Endodermal cell (in vitro differentiated cells): ENCODE measurements at regions not wholly inside any gene's neighbourhood (a gene's known extent, or its start where the extent isn't known, plus 50 kb on each side); places are given as distances from the start of the nearest gene placed in this dataset.

Experiments used
- DNase-seq: peaks from one replicate; pipeline ENCODE4 v3.0.0-alpha.2; 2017
- H3K27ac ChIP-seq: 2 replicates; pipeline ENCODE4 v1.5.1; 2013; ENCODE audit warnings: mild to moderate bottlenecking, low read depth, low read length, moderate library complexity
- H3K27me3 ChIP-seq: 2 replicates; pipeline ENCODE4 v1.6.1; 2013; ENCODE audit warnings: mild to moderate bottlenecking, low read length, moderate library complexity; ENCODE audit not compliant: insufficient read depth, control insufficient read depth, poor library complexity, severe bottlenecking
- H3K36me3 ChIP-seq: 2 replicates; pipeline ENCODE4 v1.7.0; 2013; ENCODE audit warnings: mild to moderate bottlenecking, low read length, moderate library complexity; ENCODE audit not compliant: control insufficient read depth, insufficient read depth
- H3K4me1 ChIP-seq: one replicate; pipeline ENCODE4 v1.7.0; 2013; ENCODE audit warnings: low read length; ENCODE audit not compliant: control insufficient read depth, insufficient read depth
- H3K4me3 ChIP-seq: 2 replicates; pipeline ENCODE4 v1.5.1; 2013; ENCODE audit warnings: mild to moderate bottlenecking, low read length, moderate library complexity
- H3K9ac ChIP-seq: 2 replicates; pipeline ENCODE4 v1.6.1; 2013; ENCODE audit warnings: mild to moderate bottlenecking, low read length, moderate library complexity; ENCODE audit not compliant: poor library complexity, severe bottlenecking; ENCODE audit errors: extremely low read depth
- H3K9me3 ChIP-seq: 2 replicates; pipeline ENCODE4 v1.6.1; 2013; ENCODE audit warnings: mild to moderate bottlenecking, low read length, moderate library complexity; ENCODE audit not compliant: control insufficient read depth
- H3K27ac Mint-ChIP-seq: 2 replicates; pipeline ENCODE4 v1.8.0; 2020; ENCODE audit warnings: mixed read lengths
- H3K27me3 Mint-ChIP-seq: 2 replicates; pipeline ENCODE4 v1.8.0; 2021; ENCODE audit warnings: mild to moderate bottlenecking, mixed read lengths; ENCODE audit not compliant: insufficient read depth
- H3K36me3 Mint-ChIP-seq: 2 replicates; pipeline ENCODE4 v1.8.0; 2020; ENCODE audit warnings: low read depth, mixed read lengths
- H3K4me1 Mint-ChIP-seq: 2 replicates; pipeline ENCODE4 v1.8.0; 2020; ENCODE audit warnings: mixed read lengths
- H3K4me3 Mint-ChIP-seq: 2 replicates; pipeline ENCODE4 v1.8.0; 2020; ENCODE audit warnings: mild to moderate bottlenecking, moderate library complexity, mixed read lengths
- H3K9me3 Mint-ChIP-seq: 2 replicates; pipeline ENCODE4 v1.8.0; 2020; ENCODE audit warnings: mild to moderate bottlenecking, mixed read lengths
- WGBS, 2 experiments: methylation state at CpG; one replicate each; pipeline versions ENCODE4 v1.1.5 to v1.1.7; 2013; ENCODE audit warnings: missing lambda C conversion rate in 2 of 2, mixed read lengths in 1 of 2; ENCODE audit not compliant: insufficient coverage in 1 of 2, insufficient read length in 1 of 2; 5-methylcytosine and 5-hydroxymethylcytosine counted together
- TF ChIP-seq, protein P1 (sequence below): fragments of 200-600 bp; sonication (generic); conservative IDR thresholded peaks from 2 replicates; pipeline ENCODE4 v1.5.0; 2021; ENCODE audit warnings: antibody characterized with exemption, mild to moderate bottlenecking

DNA sequence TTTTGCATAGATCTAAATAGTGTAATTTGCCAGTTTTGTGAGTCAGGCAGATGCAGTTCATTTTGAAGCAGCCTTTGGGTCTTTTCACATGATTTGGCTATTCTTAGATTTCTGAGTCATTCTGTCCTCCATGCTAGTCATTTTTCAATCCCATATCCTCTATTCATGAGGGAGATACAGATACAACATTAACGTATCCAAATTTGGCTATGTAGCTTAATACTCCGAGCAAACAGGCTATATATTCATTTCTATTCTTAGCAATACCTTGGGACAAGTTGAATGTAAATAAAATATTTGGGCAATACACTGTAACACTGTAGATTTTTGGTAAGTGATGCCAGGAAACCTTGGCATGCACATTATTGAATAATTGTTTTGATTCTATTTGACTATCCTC lies 270.7 kb upstream of the PDE3A start:
- Mint-ChIP-seq H3K4me3 (no peak overlapping the region), H3K4me1 (peaks cover 36% of the 10 kb centered on the region), H3K27ac (no peak overlapping the region), H3K27me3 (no peaks in the 10 kb centered on the region), H3K9me3 (peaks cover 12% of the 10 kb centered on the region), H3K36me3 (peaks cover 2% of the 10 kb centered on the region)
- peaks cover 8% of the 10 kb centered on the region for H3K9me3 ChIP-seq
- WGBS, 2 experiments: 100% methylated on average over 2 of the region's 2 CpGs; no CpG with 5 or more reads in 1 of the 2 experiments
- H3K9ac ChIP-seq: no peak overlapping the region
- no peaks in the 10 kb centered on the region for H3K36me3 ChIP-seq
- H3K27ac ChIP-seq: no peak overlapping the region
- H3K27me3 ChIP-seq: no peaks in the 10 kb centered on the region
- DNase-seq: no peak
- H3K4me3 ChIP-seq: no peak overlapping the region
- H3K4me1 ChIP-seq: peaks cover 5% of the 10 kb centered on the region
- TF ChIP-seq, protein P1, sequence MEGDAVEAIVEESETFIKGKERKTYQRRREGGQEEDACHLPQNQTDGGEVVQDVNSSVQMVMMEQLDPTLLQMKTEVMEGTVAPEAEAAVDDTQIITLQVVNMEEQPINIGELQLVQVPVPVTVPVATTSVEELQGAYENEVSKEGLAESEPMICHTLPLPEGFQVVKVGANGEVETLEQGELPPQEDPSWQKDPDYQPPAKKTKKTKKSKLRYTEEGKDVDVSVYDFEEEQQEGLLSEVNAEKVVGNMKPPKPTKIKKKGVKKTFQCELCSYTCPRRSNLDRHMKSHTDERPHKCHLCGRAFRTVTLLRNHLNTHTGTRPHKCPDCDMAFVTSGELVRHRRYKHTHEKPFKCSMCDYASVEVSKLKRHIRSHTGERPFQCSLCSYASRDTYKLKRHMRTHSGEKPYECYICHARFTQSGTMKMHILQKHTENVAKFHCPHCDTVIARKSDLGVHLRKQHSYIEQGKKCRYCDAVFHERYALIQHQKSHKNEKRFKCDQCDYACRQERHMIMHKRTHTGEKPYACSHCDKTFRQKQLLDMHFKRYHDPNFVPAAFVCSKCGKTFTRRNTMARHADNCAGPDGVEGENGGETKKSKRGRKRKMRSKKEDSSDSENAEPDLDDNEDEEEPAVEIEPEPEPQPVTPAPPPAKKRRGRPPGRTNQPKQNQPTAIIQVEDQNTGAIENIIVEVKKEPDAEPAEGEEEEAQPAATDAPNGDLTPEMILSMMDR: no peak

DNA sequence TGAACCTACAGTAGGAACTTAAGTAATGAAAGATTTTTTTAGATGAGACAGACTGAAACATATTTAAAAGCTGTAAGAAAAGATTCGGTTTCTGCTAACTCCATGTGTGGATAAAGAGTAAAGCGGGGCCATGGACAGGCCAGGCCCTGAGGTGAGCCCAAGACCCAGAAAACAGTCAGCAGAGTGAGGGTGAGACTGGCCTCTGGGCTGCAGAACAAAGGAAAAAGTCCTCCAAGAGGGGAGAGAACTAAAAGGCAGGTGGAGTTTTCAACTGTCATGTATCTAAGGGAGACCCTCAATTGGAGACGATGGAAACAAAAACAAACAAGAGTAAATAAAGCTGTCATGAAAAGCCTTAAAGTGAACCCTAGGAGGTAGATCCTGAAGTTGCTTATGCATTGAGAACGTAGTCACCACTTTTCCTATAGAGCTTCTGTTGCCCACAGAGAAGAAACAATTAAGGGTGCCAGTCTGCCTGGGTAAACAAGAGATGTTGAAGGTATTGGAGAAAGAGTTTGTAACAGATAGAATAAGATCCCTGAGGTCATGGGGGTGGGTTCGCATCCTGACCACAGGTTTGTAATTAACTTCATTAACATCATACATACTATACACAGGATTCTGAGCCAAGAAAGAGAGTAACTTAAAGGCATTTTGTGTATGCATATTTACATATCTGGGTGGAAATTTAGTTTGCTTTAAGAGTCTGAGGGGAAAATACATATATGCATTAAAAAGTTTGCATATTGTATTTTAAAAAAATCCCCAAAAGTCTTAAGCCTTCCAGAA lies 268.7 kb upstream of the PDE3A start:
- Mint-ChIP-seq H3K27me3 (no peaks in the 10 kb centered on the region), H3K27ac (peak overlapping the region; percentile 6), H3K4me1 (peaks cover 36% of the 10 kb centered on the region), H3K4me3 (no peak overlapping the region), H3K36me3 (peaks cover 2% of the 10 kb centered on the region), H3K9me3 (peaks cover 7% of the 10 kb centered on the region)
- DNase-seq: peak; percentile 64
- Histone ChIP-seq H3K4me1 (peaks cover 5% of the 10 kb centered on the region), H3K9me3 (peaks cover 8% of the 10 kb centered on the region), H3K36me3 (no peaks in the 10 kb centered on the region), H3K27ac (peak overlapping the region; percentile 2), H3K4me3 (no peak overlapping the region), H3K27me3 (no peaks in the 10 kb centered on the region), H3K9ac (no peak overlapping the region)
- TF ChIP-seq, protein P1: no peak
- 56 to 68% methylated on average over 4 of the region's 5 CpGs for WGBS, 2 experiments

DNA sequence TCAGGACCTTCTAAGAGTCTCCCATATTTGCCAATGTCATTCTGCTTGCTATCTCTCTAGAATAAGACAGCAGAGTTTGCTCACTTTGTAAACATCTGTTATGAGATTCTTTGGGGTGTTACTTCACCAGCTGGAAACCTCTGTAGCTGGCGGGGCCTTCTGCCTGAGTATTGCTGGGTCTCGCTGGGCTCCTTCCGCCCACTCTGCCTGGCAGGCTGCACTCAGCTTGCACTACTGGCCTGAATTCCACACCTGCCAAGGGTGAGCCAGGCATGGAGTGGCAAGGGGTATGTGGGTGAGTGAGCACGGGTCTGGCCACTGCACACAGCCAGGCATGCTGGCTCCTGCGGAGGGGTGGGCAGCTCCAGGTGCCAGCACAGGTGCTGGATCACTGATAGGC lies 267.3 kb upstream of the PDE3A start:
- Histone ChIP-seq H3K9ac (no peak overlapping the region), H3K27me3 (no peaks in the 10 kb centered on the region), H3K36me3 (no peaks in the 10 kb centered on the region), H3K4me3 (no peak overlapping the region), H3K27ac (no peak overlapping the region), H3K4me1 (peaks cover 5% of the 10 kb centered on the region), H3K9me3 (peaks cover 8% of the 10 kb centered on the region)
- TF ChIP-seq, protein P1: no peak
- Mint-ChIP-seq H3K27me3 (no peaks in the 10 kb centered on the region), H3K4me3 (no peak overlapping the region), H3K27ac (no peak overlapping the region), H3K4me1 (peaks cover 36% of the 10 kb centered on the region), H3K9me3 (peaks cover 6% of the 10 kb centered on the region), H3K36me3 (peaks cover 2% of the 10 kb centered on the region)
- DNase-seq: peak; percentile 48
- 90 to 94% methylated on average over 2 to 5 of the region's 5 CpGs for WGBS, 2 experiments
